Natural killer cell (primary cell): ENCODE measurements at regions not wholly inside any gene's neighbourhood (a gene's known extent, or its start where the extent isn't known, plus 50 kb on each side); places are given as distances from the start of the nearest gene placed in this dataset.

ENCODE experiments used
- ATAC-seq, 3 donors: fragments of 150-1000 bp in 2 of 3; fragments of 200-7000 bp in 1 of 3; cut with Tn5 transposase; 1 replicate in 1 of 3; 2 replicates in 2 of 3; pipeline ENCODE4 v1.10.0; 2021; ENCODE audit warnings: mild to moderate bottlenecking in 2 of 3, moderate library complexity in 2 of 3
- DNase-seq, 2 donors: peaks; one replicate each; pipeline versions ENCODE4 v3.0.0 to v3.0.0-alpha.2; 2013 to 2021; ENCODE audit warnings: mixed read lengths in 1 of 2
- H3K27ac ChIP-seq: one replicate; pipeline ENCODE4 v1.5.1; 2013; ENCODE audit warnings: mild to moderate bottlenecking, low read length
- H3K27me3 ChIP-seq: one replicate; pipeline ENCODE4 v1.6.1; 2013; ENCODE audit warnings: low read length; ENCODE audit not compliant: control insufficient read depth, insufficient read depth
- H3K36me3 ChIP-seq: one replicate; pipeline ENCODE4 v1.6.1; 2013; ENCODE audit warnings: low read length; ENCODE audit not compliant: control insufficient read depth, insufficient read depth
- H3K4me1 ChIP-seq: one replicate; pipeline ENCODE4 v1.6.1; 2013; ENCODE audit warnings: low read length; ENCODE audit not compliant: control insufficient read depth, insufficient read depth
- H3K4me3 ChIP-seq: one replicate; pipeline ENCODE4 v1.5.1; 2013; ENCODE audit warnings: low read length
- H3K9me3 ChIP-seq: one replicate; pipeline ENCODE4 v1.6.1; 2013; ENCODE audit warnings: low read length; ENCODE audit not compliant: control insufficient read depth, insufficient read depth
- H3K27ac Mint-ChIP-seq, 2 donors: one replicate each; pipeline ENCODE4 v1.8.0; 2022; ENCODE audit warnings: mild to moderate bottlenecking in 2 of 2, mixed read lengths in 2 of 2, moderate library complexity in 1 of 2
- H3K27me3 Mint-ChIP-seq, 2 donors: one replicate each; pipeline ENCODE4 v1.8.0; 2022; ENCODE audit warnings: low read depth in 2 of 2, mixed read lengths in 2 of 2
- H3K36me3 Mint-ChIP-seq: one replicate; pipeline ENCODE4 v1.8.0; 2022; ENCODE audit warnings: mixed read lengths
- H3K4me1 Mint-ChIP-seq, 2 donors: one replicate each; pipeline ENCODE4 v1.8.0; 2022; ENCODE audit warnings: mixed read lengths in 2 of 2
- H3K4me3 Mint-ChIP-seq: one replicate; pipeline ENCODE4 v1.8.0; 2022; ENCODE audit warnings: mild to moderate bottlenecking, moderate library complexity, mixed read lengths
- H3K9me3 Mint-ChIP-seq, 2 donors: one replicate each; pipeline ENCODE4 v1.8.0; 2022; ENCODE audit warnings: mixed read lengths in 2 of 2
- WGBS: methylation state at CpG from one replicate; pipeline ENCODE4 v1.1.7; 2013; ENCODE audit warnings: missing lambda C conversion rate; ENCODE audit not compliant: insufficient coverage; 5-methylcytosine and 5-hydroxymethylcytosine counted together
- intact Hi-C: fragments of 100-400 bp; cut with micrococcal nuclease; formaldehyde crosslinking; loops from one replicate; pipeline ENCODE4 v1.14.2; 2022
- TF ChIP-seq, protein P1 (sequence below): fragments of 200-600 bp; IDR thresholded peaks from one replicate; pipeline ENCODE4 v1.8.0; 2022; ENCODE audit warnings: antibody characterized with exemption

GRCh38 chr6:104421650-104422049, 438.1 kb downstream of the HACE1 start:
- WGBS = 88% methylated on average over 4 of the region's 4 CpGs
- Mint-ChIP-seq H3K4me1 (no peaks in the 10 kb centered on the region), H3K9me3 (peaks cover 21 to 29% of the 10 kb centered on the region in 2 donors), H3K36me3 (no peaks in the 10 kb centered on the region), H3K4me3 (no peak overlapping the region), H3K27me3 (no peaks in the 10 kb centered on the region), H3K27ac (no peak overlapping the region)
- H3K4me1 ChIP-seq = no peaks in the 10 kb centered on the region
- H3K9me3 ChIP-seq = no peaks in the 10 kb centered on the region
- no peak overlapping the region for H3K27ac ChIP-seq
- no peak for ATAC-seq
- DNase-seq = no peak
- TF ChIP-seq, protein P1, sequence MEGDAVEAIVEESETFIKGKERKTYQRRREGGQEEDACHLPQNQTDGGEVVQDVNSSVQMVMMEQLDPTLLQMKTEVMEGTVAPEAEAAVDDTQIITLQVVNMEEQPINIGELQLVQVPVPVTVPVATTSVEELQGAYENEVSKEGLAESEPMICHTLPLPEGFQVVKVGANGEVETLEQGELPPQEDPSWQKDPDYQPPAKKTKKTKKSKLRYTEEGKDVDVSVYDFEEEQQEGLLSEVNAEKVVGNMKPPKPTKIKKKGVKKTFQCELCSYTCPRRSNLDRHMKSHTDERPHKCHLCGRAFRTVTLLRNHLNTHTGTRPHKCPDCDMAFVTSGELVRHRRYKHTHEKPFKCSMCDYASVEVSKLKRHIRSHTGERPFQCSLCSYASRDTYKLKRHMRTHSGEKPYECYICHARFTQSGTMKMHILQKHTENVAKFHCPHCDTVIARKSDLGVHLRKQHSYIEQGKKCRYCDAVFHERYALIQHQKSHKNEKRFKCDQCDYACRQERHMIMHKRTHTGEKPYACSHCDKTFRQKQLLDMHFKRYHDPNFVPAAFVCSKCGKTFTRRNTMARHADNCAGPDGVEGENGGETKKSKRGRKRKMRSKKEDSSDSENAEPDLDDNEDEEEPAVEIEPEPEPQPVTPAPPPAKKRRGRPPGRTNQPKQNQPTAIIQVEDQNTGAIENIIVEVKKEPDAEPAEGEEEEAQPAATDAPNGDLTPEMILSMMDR = no peak
- H3K4me3 ChIP-seq = no peak overlapping the region
- H3K36me3 ChIP-seq = no peaks in the 10 kb centered on the region
- intact Hi-C loops = no loop called here
- H3K27me3 ChIP-seq = no peaks in the 10 kb centered on the region

GRCh38 chr6:104418839-104419238, 440.9 kb downstream of the HACE1 start:
- no peaks in the 10 kb centered on the region for H3K4me1 Mint-ChIP-seq
- H3K4me3 ChIP-seq = no peak overlapping the region
- intact Hi-C loops = no loop called here
- no peaks in the 10 kb centered on the region for H3K9me3 ChIP-seq
- no peak overlapping the region for H3K27ac ChIP-seq
- peaks cover 20 to 27% of the 10 kb centered on the region in 2 donors for H3K9me3 Mint-ChIP-seq
- DNase-seq (no peak), ATAC-seq (no peak)
- no peaks in the 10 kb centered on the region for H3K36me3 ChIP-seq
- H3K27ac Mint-ChIP-seq = no peak overlapping the region
- WGBS = 95% methylated on average over 2 of the region's 3 CpGs
- H3K4me3 Mint-ChIP-seq = no peak overlapping the region
- no peaks in the 10 kb centered on the region for H3K27me3 Mint-ChIP-seq
- no peaks in the 10 kb centered on the region for H3K36me3 Mint-ChIP-seq
- no peaks in the 10 kb centered on the region for H3K27me3 ChIP-seq
- H3K4me1 ChIP-seq = no peaks in the 10 kb centered on the region
- TF ChIP-seq, protein P1 = no peak

DNA sequence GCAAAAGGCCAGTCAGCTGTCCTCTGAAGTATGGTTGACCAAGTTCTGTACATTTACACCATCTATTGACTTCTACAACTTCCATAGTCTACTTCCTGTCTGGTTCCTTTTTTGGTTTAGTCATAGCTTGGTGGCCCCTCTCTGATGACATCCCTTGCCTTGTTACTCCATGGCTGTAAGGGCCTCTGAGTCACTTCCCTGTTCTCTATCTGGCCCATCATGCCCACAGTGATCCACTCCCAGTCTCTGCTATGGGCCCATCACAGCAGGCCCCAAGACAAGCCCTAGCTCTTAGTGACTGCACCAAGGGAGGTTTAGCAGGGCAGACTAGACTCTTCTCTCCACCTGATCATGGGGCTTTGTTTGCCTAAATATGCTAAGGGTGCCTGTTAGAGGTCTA, 441.6 kb downstream of the HACE1 start:
- H3K27ac ChIP-seq = no peak overlapping the region
- ATAC-seq (no peak), DNase-seq (no peak)
- Mint-ChIP-seq H3K4me1 (no peaks in the 10 kb centered on the region), H3K27me3 (no peaks in the 10 kb centered on the region), H3K4me3 (no peak overlapping the region), H3K36me3 (no peaks in the 10 kb centered on the region), H3K9me3 (peaks cover 15 to 23% of the 10 kb centered on the region in 2 donors), H3K27ac (no peak overlapping the region)
- no peaks in the 10 kb centered on the region for H3K9me3 ChIP-seq
- no peaks in the 10 kb centered on the region for H3K36me3 ChIP-seq
- no peaks in the 10 kb centered on the region for H3K4me1 ChIP-seq
- TF ChIP-seq, protein P1 = no peak
- H3K27me3 ChIP-seq = no peaks in the 10 kb centered on the region
- intact Hi-C loops = no loop called here
- H3K4me3 ChIP-seq = no peak overlapping the region

- H3K9me3 ChIP-seq = no peaks in the 10 kb centered on the region
- no peaks in the 10 kb centered on the region for H3K36me3 ChIP-seq
- Mint-ChIP-seq H3K36me3 (no peaks in the 10 kb centered on the region), H3K4me1 (no peaks in the 10 kb centered on the region), H3K27ac (no peak overlapping the region), H3K9me3 (peaks cover 4 to 10% of the 10 kb centered on the region in 2 donors), H3K27me3 (no peaks in the 10 kb centered on the region), H3K4me3 (no peak overlapping the region)
- TF ChIP-seq, protein P1 = no peak
- no peak overlapping the region for H3K4me3 ChIP-seq
- intact Hi-C loops = no loop called here
- no peak overlapping the region for H3K27ac ChIP-seq
- no peaks in the 10 kb centered on the region for H3K4me1 ChIP-seq
- ATAC-seq = no peak
- WGBS = 88% methylated on average over 1 of the region's 1 CpG
- no peaks in the 10 kb centered on the region for H3K27me3 ChIP-seq
- no peak for DNase-seq
Measured at GRCh38 chr6:104414723-104415122, 445.0 kb downstream of the HACE1 start.
